ENCODE measurements at regions not wholly inside any gene's neighbourhood (a gene's known extent, or its start where the extent isn't known, plus 50 kb on each side); places are given as distances from the start of the nearest gene placed in this dataset.

DNA sequence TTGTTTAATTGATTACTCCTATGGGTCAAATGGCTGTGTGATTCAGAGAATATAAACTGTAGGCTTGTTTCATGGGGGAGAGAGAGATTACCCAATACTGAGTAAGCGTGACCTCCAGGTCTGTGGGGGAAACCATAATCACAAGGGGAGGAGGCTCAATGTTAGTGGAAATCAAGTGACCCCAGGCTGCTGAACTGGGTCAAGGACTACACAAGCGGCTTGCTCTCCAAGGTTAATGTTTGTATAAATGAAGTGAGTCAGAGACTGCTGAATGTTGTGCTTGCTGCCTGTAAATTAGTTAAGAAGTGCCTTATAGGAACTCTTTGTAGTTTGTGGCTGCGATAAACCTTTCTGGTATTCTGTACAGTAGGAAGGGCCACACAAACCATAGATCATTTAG is 479.7 kb downstream of the AACS start:
- H3T11ph ChIP-seq (ENCODE audit: low read length) = no peak overlapping the region
- peaks cover 6% of the 10 kb centered on the region for H3K27me3 Mint-ChIP-seq (ENCODE audit: low read depth)

More for the DNA sequence above, 479.7 kb downstream of the AACS start:
- Histone ChIP-seq H2AK5ac (ENCODE audit: insufficient read length, low read length) (no peak overlapping the region), H3K4me2 (ENCODE audit: insufficient read depth, insufficient read length, low read length) (no peak overlapping the region), H2BK12ac (ENCODE audit: insufficient read length, low read depth, low read length) (no peak overlapping the region), H3K9me3 (ENCODE audit: control insufficient read depth, low read depth, low read length) (no peaks in the 10 kb centered on the region), H4K5ac (ENCODE audit: insufficient read length, low read depth, low read length) (no peak overlapping the region), H3K18ac (ENCODE audit: insufficient read length, low read depth, low read length) (no peak overlapping the region), H2BK5ac (ENCODE audit: insufficient read length, low read length) (no peak overlapping the region), H3K23ac (ENCODE audit: insufficient read length, low read depth, low read length) (no peak overlapping the region), H3K79me2 (ENCODE audit: insufficient read depth, low read length) (no peaks in the 10 kb centered on the region), H2BK20ac (ENCODE audit: low read depth, low read length, poor library complexity, severe bottlenecking) (no peak overlapping the region), H2BK15ac (ENCODE audit: low read depth, low read length) (no peak overlapping the region), H4K91ac (ENCODE audit: insufficient read length, low read depth, low read length) (no peak overlapping the region), H3K27me3 (ENCODE audit: insufficient read depth, low read length) (no peaks in the 10 kb centered on the region), H3K27ac (ENCODE audit: insufficient read length, low read depth, low read length) (no peak overlapping the region), H3K14ac (ENCODE audit: insufficient read depth, low read length) (no peak overlapping the region), H4K20me1 (ENCODE audit: control insufficient read depth, insufficient read depth, insufficient read length) (no peaks in the 10 kb centered on the region), H2AFZ (ENCODE audit: low read length) (no peak overlapping the region), H2BK120ac (ENCODE audit: low read depth, low read length, poor library complexity, severe bottlenecking) (no peak overlapping the region), H3K56ac (ENCODE audit: insufficient read length, low read depth, low read length) (no peak overlapping the region), H3K79me1 (ENCODE audit: insufficient read depth, low read depth, low read length, poor library complexity, severe bottlenecking) (no peaks in the 10 kb centered on the region), H3K4ac (ENCODE audit: low read depth, low read length) (no peak overlapping the region), H4K8ac (replicated peaks; ENCODE audit: insufficient read length, low read depth, low read length) (no peak overlapping the region), H3K4me1 (ENCODE audit: insufficient read depth, low read length) (no peaks in the 10 kb centered on the region), H3K23me2 (ENCODE audit: insufficient read length, low read depth, low read length, poor library complexity, severe bottlenecking) (no peaks in the 10 kb centered on the region), H3K9ac (ENCODE audit: extremely low read depth, insufficient read length, low read length) (no peak overlapping the region)
- WGBS (ENCODE audit: extremely low coverage, insufficient read length, low lambda C conversion rate) = no CpG with 5 or more reads among the region's 3 CpGs
- Mint-ChIP-seq H3K4me1 (no peaks in the 10 kb centered on the region), H3K9me3 (peaks cover 10 to 13% of the 10 kb centered on the region in 2 experiments), H3K27ac (no peak overlapping the region), H3K36me3 (ENCODE audit: insufficient read depth in 1 of 3, low read depth in 3 of 3) (peaks cover 4 to 48% (median 6%) of the 10 kb centered on the region in 3 experiments; a peak in 6 of 7 replicates), H3K4me3 (no peak overlapping the region)
- DNase-seq = no peak
- TF ChIP-seq, protein P1, sequence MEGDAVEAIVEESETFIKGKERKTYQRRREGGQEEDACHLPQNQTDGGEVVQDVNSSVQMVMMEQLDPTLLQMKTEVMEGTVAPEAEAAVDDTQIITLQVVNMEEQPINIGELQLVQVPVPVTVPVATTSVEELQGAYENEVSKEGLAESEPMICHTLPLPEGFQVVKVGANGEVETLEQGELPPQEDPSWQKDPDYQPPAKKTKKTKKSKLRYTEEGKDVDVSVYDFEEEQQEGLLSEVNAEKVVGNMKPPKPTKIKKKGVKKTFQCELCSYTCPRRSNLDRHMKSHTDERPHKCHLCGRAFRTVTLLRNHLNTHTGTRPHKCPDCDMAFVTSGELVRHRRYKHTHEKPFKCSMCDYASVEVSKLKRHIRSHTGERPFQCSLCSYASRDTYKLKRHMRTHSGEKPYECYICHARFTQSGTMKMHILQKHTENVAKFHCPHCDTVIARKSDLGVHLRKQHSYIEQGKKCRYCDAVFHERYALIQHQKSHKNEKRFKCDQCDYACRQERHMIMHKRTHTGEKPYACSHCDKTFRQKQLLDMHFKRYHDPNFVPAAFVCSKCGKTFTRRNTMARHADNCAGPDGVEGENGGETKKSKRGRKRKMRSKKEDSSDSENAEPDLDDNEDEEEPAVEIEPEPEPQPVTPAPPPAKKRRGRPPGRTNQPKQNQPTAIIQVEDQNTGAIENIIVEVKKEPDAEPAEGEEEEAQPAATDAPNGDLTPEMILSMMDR (conservative IDR thresholded peaks at IDR 0.05) = no peak

Measured in H9 (cell line).